GM13976 (cell line): ENCODE measurements at regions not wholly inside any gene's neighbourhood (a gene's known extent, or its start where the extent isn't known, plus 50 kb on each side); places are given as distances from the start of the nearest gene placed in this dataset.
"Not testable (repeated sequence)": the region's sequence is repeated elsewhere in the genome, so short reads cannot be mapped to it uniquely, and the experiment has no call there.

Experiments used
- DNase-seq: peaks from one replicate; pipeline ENCODE4 v3.0.0; 2012; ENCODE audit warnings: low spot score
- in situ Hi-C: fragments of 300-500 bp; cut with MboI; formaldehyde crosslinking; loops from one replicate; pipeline ENCODE4 v1.12.0; 2022; ENCODE audit warnings: low sequenced_read_pairs, mixed read lengths, inconsistent platforms; ENCODE audit not compliant: unreplicated experiment

- DNase-seq, in situ Hi-C loops: not testable (repeated sequence)
Observed at GRCh38 chr2:87497700-87498099, 250.2 kb upstream of the PLGLB2 start.

- DNase-seq, result not testable (repeated sequence)
Observed at GRCh38 chr2:87498169-87498853, 249.6 kb upstream of the PLGLB2 start.

GRCh38 chr2:87498854-87499238 is 249.0 kb upstream of the PLGLB2 start:
- in situ Hi-C loops, DNase-seq: not testable (repeated sequence)

More at GRCh38 chr2:87498169-87498853, 249.6 kb upstream of the PLGLB2 start:
- in situ Hi-C loops, result not testable (repeated sequence)

GRCh38 chr2:87499860-87500259 is 248.0 kb upstream of the PLGLB2 start:
- in situ Hi-C loops, DNase-seq: not testable (repeated sequence)

GRCh38 chr2:87500421-87500820 is 247.5 kb upstream of the PLGLB2 start:
- in situ Hi-C loops, DNase-seq: not testable (repeated sequence)

- in situ Hi-C loops, DNase-seq: not testable (repeated sequence)
Observed at GRCh38 chr2:87500951-87501350, 246.9 kb upstream of the PLGLB2 start.

- DNase-seq, in situ Hi-C loops: not testable (repeated sequence)
Observed at GRCh38 chr2:87502948-87503347, 244.9 kb upstream of the PLGLB2 start.

- in situ Hi-C loops, DNase-seq: not testable (repeated sequence)
Observed at GRCh38 chr2:87505239-87505638, 242.6 kb upstream of the PLGLB2 start.

- DNase-seq, in situ Hi-C loops: not testable (repeated sequence)
Observed at GRCh38 chr2:87505909-87506308, 242.0 kb upstream of the PLGLB2 start.

GRCh38 chr2:87507378-87508348 is 240.2 kb upstream of the PLGLB2 start:
- in situ Hi-C loops, DNase-seq: not testable (repeated sequence)

GRCh38 chr2:87511195-87511778 is 236.6 kb upstream of the PLGLB2 start:
- in situ Hi-C loops, DNase-seq: not testable (repeated sequence)

- DNase-seq, in situ Hi-C loops: not testable (repeated sequence)
Observed at GRCh38 chr2:87512864-87513530, 234.9 kb upstream of the PLGLB2 start.

GRCh38 chr2:87514034-87514433 is 233.9 kb upstream of the PLGLB2 start:
- in situ Hi-C loops, DNase-seq: not testable (repeated sequence)

GRCh38 chr2:87514515-87514914 is 233.4 kb upstream of the PLGLB2 start:
- in situ Hi-C loops, DNase-seq: not testable (repeated sequence)

GRCh38 chr2:87515226-87515625 is 232.7 kb upstream of the PLGLB2 start:
- DNase-seq, in situ Hi-C loops: not testable (repeated sequence)

- DNase-seq, in situ Hi-C loops: not testable (repeated sequence)
Observed at GRCh38 chr2:87515875-87516274, 232.0 kb upstream of the PLGLB2 start.

GRCh38 chr2:87516369-87516967 is 231.4 kb upstream of the PLGLB2 start:
- DNase-seq, in situ Hi-C loops: not testable (repeated sequence)

- in situ Hi-C loops, DNase-seq: not testable (repeated sequence)
Observed at GRCh38 chr2:87517438-87517837, 230.4 kb upstream of the PLGLB2 start.
